NCI-H446 treated with DMSO at 0.1 percent for 48 hours (cell line): ENCODE measurements at regions not wholly inside any gene's neighbourhood (a gene's known extent, or its start where the extent isn't known, plus 50 kb on each side); places are given as distances from the start of the nearest gene placed in this dataset.
A peak's percentile ranks its signal among the peaks of the same experiment; 100 is the strongest.

Experiments used
- DNase-seq: peaks from one replicate; lab custom pipeline; 2025; lab: John Stamatoyannopoulos, UW

GRCh38 chr1:199283794-199284193 lies 645.0 kb downstream of the PTPRC start:
- no peak for DNase-seq

- DNase-seq: no peak
These were observed 648.4 kb downstream of the PTPRC start for GRCh38 chr1:199287206-199287605.

GRCh38 chr1:199287647-199288046 lies 648.8 kb downstream of the PTPRC start:
- DNase-seq: peak; percentile 6

GRCh38 chr1:199290186-199290585 lies 651.3 kb downstream of the PTPRC start:
- no peak for DNase-seq

- no peak for DNase-seq
These were observed 652.3 kb downstream of the PTPRC start for GRCh38 chr1:199291022-199291740.

GRCh38 chr1:199292896-199293295 lies 654.1 kb downstream of the PTPRC start:
- DNase-seq: no peak

- DNase-seq: no peak
These were observed 656.3 kb downstream of the PTPRC start for GRCh38 chr1:199295107-199295506.

- DNase-seq: no peak
These were observed 658.3 kb downstream of the PTPRC start for GRCh38 chr1:199297174-199297573.

- DNase-seq: no peak
These were observed 659.0 kb downstream of the PTPRC start for GRCh38 chr1:199297887-199298286.

GRCh38 chr1:199298825-199299224 lies 660.0 kb downstream of the PTPRC start:
- no peak for DNase-seq

GRCh38 chr1:199301472-199302217 lies 662.8 kb downstream of the PTPRC start:
- no peak for DNase-seq

- no peak for DNase-seq
These were observed 663.7 kb downstream of the PTPRC start for GRCh38 chr1:199302554-199302953.

GRCh38 chr1:199303035-199303434 lies 664.2 kb downstream of the PTPRC start:
- no peak for DNase-seq

GRCh38 chr1:199305053-199305452 lies 666.2 kb downstream of the PTPRC start:
- no peak for DNase-seq

- no peak for DNase-seq
These were observed 668.8 kb downstream of the PTPRC start for GRCh38 chr1:199307496-199308264.

- no peak for DNase-seq
These were observed 669.6 kb downstream of the PTPRC start for GRCh38 chr1:199308349-199308846.

GRCh38 chr1:199310708-199311107 lies 671.9 kb downstream of the PTPRC start:
- no peak for DNase-seq

GRCh38 chr1:199311478-199312262 lies 672.8 kb downstream of the PTPRC start:
- DNase-seq: no peak

- no peak for DNase-seq
These were observed 673.8 kb downstream of the PTPRC start for GRCh38 chr1:199312626-199313025.

- DNase-seq: no peak
These were observed 674.6 kb downstream of the PTPRC start for GRCh38 chr1:199313444-199313843.

GRCh38 chr1:199319341-199319740 lies 680.5 kb downstream of the PTPRC start:
- DNase-seq: no peak

- DNase-seq: no peak
These were observed 683.4 kb downstream of the PTPRC start for GRCh38 chr1:199322278-199322677.
